ENCODE measurements at regions not wholly inside any gene's neighbourhood (a gene's known extent, or its start where the extent isn't known, plus 50 kb on each side); places are given as distances from the start of the nearest gene placed in this dataset.

DNA sequence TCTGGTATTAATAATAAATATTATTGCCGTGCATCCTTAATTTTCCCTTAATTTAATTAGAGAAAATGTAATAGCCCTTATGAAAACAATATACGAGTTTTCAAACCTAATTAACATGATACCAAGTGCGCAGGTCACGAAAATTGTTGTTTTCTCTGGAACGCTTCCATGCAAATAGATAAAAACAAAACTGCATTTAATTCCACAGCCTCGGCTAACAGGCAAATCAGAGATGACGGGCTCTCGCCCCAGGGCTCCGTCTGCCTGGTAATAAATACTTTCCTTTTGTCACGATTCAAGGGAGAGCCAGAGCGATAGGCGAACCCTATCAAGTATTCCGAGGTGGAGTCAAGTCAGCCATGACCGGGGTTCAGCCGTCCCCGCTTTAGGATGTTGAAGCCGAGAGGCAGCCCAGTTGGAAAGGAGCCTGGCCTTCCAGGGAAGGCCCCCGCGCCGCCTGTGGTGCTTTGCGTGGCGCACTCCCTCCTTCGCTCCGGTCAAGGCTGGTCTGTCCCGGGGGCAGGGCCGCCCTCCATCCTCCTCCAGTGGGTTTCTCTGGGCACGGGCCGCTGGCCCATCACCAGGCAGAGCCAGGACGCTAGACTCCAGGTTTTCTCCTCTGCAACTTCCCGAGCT, 137.8 kb upstream of the GSC start:
- CTCF ChIA-PET: no interaction called here
- Mint-ChIP-seq H3K27me3 (ENCODE audit: insufficient read depth, unreplicated experiment) (peaks cover 46% of the 10 kb centered on the region), H3K36me3 (ENCODE audit: insufficient read depth, unreplicated experiment) (no peaks in the 10 kb centered on the region), H3K9me3 (ENCODE audit: unreplicated experiment) (peaks cover 20% of the 10 kb centered on the region), H3K27ac (ENCODE audit: low read depth, unreplicated experiment) (no peak overlapping the region), H3K4me1 (ENCODE audit: insufficient read depth, unreplicated experiment) (no peaks in the 10 kb centered on the region), H3K4me3 (ENCODE audit: unreplicated experiment) (no peak overlapping the region)
- TF ChIP-seq, protein P1, sequence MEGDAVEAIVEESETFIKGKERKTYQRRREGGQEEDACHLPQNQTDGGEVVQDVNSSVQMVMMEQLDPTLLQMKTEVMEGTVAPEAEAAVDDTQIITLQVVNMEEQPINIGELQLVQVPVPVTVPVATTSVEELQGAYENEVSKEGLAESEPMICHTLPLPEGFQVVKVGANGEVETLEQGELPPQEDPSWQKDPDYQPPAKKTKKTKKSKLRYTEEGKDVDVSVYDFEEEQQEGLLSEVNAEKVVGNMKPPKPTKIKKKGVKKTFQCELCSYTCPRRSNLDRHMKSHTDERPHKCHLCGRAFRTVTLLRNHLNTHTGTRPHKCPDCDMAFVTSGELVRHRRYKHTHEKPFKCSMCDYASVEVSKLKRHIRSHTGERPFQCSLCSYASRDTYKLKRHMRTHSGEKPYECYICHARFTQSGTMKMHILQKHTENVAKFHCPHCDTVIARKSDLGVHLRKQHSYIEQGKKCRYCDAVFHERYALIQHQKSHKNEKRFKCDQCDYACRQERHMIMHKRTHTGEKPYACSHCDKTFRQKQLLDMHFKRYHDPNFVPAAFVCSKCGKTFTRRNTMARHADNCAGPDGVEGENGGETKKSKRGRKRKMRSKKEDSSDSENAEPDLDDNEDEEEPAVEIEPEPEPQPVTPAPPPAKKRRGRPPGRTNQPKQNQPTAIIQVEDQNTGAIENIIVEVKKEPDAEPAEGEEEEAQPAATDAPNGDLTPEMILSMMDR (IDR thresholded peaks at IDR 0.05; ENCODE audit: unreplicated experiment): no peak
- DNase-seq (ENCODE audit: unreplicated experiment): no peak
- intact Hi-C loops (cut with micrococcal nuclease): no loop called here
- BruUV-seq (replicated peaks): no TSS peak
- POLR2A ChIA-PET: interaction anchor here (0.7 kb wide), 1 partner anchor 221 kb away, joined by 3 read pairs; no protein-coding TSS in a partner anchor

DNA sequence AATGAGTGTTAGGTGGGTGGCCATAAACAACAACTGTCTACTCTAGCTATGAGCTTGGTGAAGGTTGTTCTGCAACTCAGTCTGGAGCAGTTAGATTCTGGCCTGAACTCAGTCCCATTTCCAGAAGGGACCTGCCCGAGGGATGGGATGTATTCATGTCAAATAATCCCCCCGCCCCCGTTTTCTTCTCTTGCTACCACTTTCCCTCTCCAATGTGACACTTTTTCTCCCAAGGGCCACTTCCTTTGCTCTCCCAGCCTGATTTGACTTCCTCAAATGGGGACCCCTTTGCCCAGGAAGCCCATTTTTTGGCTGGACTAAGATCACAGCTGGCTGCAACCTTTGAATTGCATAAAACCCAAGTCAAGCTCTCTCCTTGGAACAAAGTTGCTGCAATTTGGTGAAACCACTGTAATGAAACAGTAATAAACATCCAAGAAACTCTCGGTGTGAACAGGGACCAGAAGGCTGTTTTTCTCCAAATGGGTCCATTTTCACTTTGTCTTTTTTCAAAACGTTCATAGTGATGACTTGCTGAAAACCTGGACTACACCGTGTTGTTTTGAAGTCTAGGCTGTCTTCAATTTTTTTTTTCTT, 137.2 kb upstream of the GSC start:
- ChIA-PET POLR2A (interaction anchor here (0.7 kb wide), 1 partner anchor 220 kb away, joined by 3 read pairs; no protein-coding TSS in a partner anchor), CTCF (no interaction called here)
- intact Hi-C loops (cut with micrococcal nuclease): no loop called here
- Mint-ChIP-seq H3K4me1 (ENCODE audit: insufficient read depth, unreplicated experiment) (no peaks in the 10 kb centered on the region), H3K4me3 (ENCODE audit: unreplicated experiment) (no peak overlapping the region), H3K27me3 (ENCODE audit: insufficient read depth, unreplicated experiment) (peaks cover 46% of the 10 kb centered on the region), H3K9me3 (ENCODE audit: unreplicated experiment) (peaks cover 20% of the 10 kb centered on the region), H3K27ac (ENCODE audit: low read depth, unreplicated experiment) (no peak overlapping the region), H3K36me3 (ENCODE audit: insufficient read depth, unreplicated experiment) (no peaks in the 10 kb centered on the region)
- no peak for DNase-seq (ENCODE audit: unreplicated experiment)
- TF ChIP-seq, protein P1 (IDR thresholded peaks at IDR 0.05; ENCODE audit: unreplicated experiment): no peak
- no TSS peak for BruUV-seq (replicated peaks)

DNA sequence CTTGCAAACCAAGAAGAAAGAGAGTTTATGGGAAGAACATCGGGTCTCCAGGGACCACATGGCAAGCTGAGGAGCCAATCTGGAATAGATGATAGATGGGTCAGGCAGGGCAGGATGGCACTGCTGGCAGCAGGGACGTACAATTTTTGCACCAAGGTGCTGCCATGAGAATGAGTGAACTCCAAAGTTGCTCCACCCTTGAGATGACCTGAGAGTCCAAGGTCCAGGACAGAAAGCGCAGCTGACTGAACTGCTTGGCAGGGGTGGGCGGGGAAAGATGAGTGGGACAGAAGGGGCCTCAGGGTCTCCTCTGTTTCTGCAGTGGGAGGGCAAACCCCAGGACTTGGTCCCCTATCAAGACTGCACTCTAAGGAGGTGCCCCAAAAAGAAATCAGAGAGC, 136.7 kb upstream of the GSC start:
- TF ChIP-seq, protein P1 (IDR thresholded peaks at IDR 0.05; ENCODE audit: unreplicated experiment): no peak

DNA sequence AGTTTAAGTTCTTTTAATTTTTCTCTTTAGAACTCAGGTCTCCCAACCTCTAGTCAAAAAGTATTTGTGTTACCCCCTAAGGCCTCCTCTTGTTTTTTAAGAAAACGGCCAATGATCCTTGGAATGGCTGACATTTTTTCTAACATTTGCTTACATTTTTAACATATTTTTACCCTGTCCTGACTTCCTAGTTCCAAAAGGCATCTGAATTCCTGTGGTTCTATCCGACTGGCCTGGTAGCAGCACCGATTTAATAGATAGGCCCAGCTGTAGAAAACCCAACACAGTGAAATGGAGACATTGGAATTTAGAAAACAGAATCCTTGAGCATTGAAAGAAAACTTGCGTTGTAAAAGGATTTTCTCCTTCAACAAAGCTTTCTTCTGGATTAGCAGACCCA, 134.7 kb upstream of the GSC start:
- Mint-ChIP-seq H3K9me3 (ENCODE audit: unreplicated experiment) (no peaks in the 10 kb centered on the region), H3K36me3 (ENCODE audit: insufficient read depth, unreplicated experiment) (no peaks in the 10 kb centered on the region), H3K4me3 (ENCODE audit: unreplicated experiment) (no peak overlapping the region), H3K27ac (ENCODE audit: low read depth, unreplicated experiment) (no peak overlapping the region), H3K27me3 (ENCODE audit: insufficient read depth, unreplicated experiment) (peaks cover 22% of the 10 kb centered on the region), H3K4me1 (ENCODE audit: insufficient read depth, unreplicated experiment) (no peaks in the 10 kb centered on the region)
- intact Hi-C loops (cut with micrococcal nuclease): loop anchor here (1.0 kb wide), 1 partner anchor 195 kb away; no protein-coding TSS in a partner anchor
- no peak for DNase-seq (ENCODE audit: unreplicated experiment)
- no TSS peak for BruUV-seq (replicated peaks)
- ChIA-PET POLR2A (no interaction called here), CTCF (interaction anchor here (0.7 to 1.1 kb wide), 2 partner anchors 195 to 198 kb away, joined by 3 to 5 read pairs; no protein-coding TSS in a partner anchor)
- TF ChIP-seq, protein P1 (IDR thresholded peaks at IDR 0.05; ENCODE audit: unreplicated experiment): no peak

More for the DNA sequence above, 136.7 kb upstream of the GSC start:
- ChIA-PET CTCF (no interaction called here), POLR2A (no interaction called here)
- Mint-ChIP-seq H3K9me3 (ENCODE audit: unreplicated experiment) (peaks cover 17% of the 10 kb centered on the region), H3K27me3 (ENCODE audit: insufficient read depth, unreplicated experiment) (peaks cover 41% of the 10 kb centered on the region), H3K27ac (ENCODE audit: low read depth, unreplicated experiment) (no peak overlapping the region), H3K4me3 (ENCODE audit: unreplicated experiment) (no peak overlapping the region), H3K36me3 (ENCODE audit: insufficient read depth, unreplicated experiment) (no peaks in the 10 kb centered on the region), H3K4me1 (ENCODE audit: insufficient read depth, unreplicated experiment) (no peaks in the 10 kb centered on the region)
- DNase-seq (ENCODE audit: unreplicated experiment): no peak
- intact Hi-C loops (cut with micrococcal nuclease): no loop called here
- BruUV-seq (replicated peaks): no TSS peak
